ENCODE measurements at regions not wholly inside any gene's neighbourhood (a gene's known extent, or its start where the extent isn't known, plus 50 kb on each side); places are given as distances from the start of the nearest gene placed in this dataset.

DNA sequence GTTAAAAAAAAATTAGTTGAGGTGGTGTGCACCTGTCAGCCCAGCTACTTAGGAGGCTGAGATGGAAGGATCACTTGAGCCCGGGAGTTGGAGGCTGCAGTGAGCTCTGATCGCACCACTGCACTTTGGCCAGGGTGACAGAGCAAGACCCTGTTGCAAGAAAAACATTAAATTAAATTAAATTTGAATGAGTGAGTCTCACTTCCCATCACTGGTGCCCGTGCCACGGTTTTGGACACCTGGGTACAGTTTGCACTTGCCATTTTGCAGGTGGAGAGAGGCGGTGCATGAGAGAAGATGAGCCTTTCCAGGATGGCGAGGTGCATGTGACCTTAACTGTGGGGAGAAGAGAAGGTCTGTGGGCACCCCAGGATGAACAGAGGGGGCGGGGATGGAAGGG is 60.3 kb upstream of the ZNF536 start:
- H3F3A ChIP-seq (ENCODE audit: insufficient read depth, low read length) = no peaks in the 10 kb centered on the region
- H4K20me1 ChIP-seq (ENCODE audit: insufficient read depth, low read length) = no peaks in the 10 kb centered on the region
- no peak for TF ChIP-seq EZH2 (optimal IDR thresholded peaks at IDR 0.05; ENCODE audit: low read depth, low read length)
- no peak for TF ChIP-seq EZH2phosphoT487 (IDR thresholded peaks at IDR 0.05; ENCODE audit: low read length)
- TF ChIP-seq, protein P1, sequence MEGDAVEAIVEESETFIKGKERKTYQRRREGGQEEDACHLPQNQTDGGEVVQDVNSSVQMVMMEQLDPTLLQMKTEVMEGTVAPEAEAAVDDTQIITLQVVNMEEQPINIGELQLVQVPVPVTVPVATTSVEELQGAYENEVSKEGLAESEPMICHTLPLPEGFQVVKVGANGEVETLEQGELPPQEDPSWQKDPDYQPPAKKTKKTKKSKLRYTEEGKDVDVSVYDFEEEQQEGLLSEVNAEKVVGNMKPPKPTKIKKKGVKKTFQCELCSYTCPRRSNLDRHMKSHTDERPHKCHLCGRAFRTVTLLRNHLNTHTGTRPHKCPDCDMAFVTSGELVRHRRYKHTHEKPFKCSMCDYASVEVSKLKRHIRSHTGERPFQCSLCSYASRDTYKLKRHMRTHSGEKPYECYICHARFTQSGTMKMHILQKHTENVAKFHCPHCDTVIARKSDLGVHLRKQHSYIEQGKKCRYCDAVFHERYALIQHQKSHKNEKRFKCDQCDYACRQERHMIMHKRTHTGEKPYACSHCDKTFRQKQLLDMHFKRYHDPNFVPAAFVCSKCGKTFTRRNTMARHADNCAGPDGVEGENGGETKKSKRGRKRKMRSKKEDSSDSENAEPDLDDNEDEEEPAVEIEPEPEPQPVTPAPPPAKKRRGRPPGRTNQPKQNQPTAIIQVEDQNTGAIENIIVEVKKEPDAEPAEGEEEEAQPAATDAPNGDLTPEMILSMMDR (IDR thresholded peaks at IDR 0.05; ENCODE audit: low read length) = no peak
- H3K4me3 ChIP-seq (ENCODE audit: low read length) = no peak overlapping the region
- H3K36me3 ChIP-seq (replicated peaks; ENCODE audit: insufficient read depth, low read length) = no peaks in the 10 kb centered on the region
- H3K9me3 ChIP-seq (replicated peaks; ENCODE audit: insufficient read depth, low read length) = no peaks in the 10 kb centered on the region
- H3K27ac ChIP-seq (ENCODE audit: low read length) = no peak overlapping the region
- no peak for DNase-seq
- H3K79me2 ChIP-seq (ENCODE audit: low read length) = no peaks in the 10 kb centered on the region
- no peak overlapping the region for H2AFZ ChIP-seq (ENCODE audit: low read length)
- H3K9me2 ChIP-seq (replicated peaks; ENCODE audit: insufficient read depth, low read length) = no peaks in the 10 kb centered on the region
- H3K9ac ChIP-seq (ENCODE audit: low read length) = no peak overlapping the region
- peaks cover 60% of the 10 kb centered on the region for H3K27me3 ChIP-seq (replicated peaks; ENCODE audit: insufficient read depth, low read length)
- H3K4me1 ChIP-seq (ENCODE audit: low read length) = no peaks in the 10 kb centered on the region
- H3K4me2 ChIP-seq (ENCODE audit: low read depth, low read length) = no peak overlapping the region

DNA sequence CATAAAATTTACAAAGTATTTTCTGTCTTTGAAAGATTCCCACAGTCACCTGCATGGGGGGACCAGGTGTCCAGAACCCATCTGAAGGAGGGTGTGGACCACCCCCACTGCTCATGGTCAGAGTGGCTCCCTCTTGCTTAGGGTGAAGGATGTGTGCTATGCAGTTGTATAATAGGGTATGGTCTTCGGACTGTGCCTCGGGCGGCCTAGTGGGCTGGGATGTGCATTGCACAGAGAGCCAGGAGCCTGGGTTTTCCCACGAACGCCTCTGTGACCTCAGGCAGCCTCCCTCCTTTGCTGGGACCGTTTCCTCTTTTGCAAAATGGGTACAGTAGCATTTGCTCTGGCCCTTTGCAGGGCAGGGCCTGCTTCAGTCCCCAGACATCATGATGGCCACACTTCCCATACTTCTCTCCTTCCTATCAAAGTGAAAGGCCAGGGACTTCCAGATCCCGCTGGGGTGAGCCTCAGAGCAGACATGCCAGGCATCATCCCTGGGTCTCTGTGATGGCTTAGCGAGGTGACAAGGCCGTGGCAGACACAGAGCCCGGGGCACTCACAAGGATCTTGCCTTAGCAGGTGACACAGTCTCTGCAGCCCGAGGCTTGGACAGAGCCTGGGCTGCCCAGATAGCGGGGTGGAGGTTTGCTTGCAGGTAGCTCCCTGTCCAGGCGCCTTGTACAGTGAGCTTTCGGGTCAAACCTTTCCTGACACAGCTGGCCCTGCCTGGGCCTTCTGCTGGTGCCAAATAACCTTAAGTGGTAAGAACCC is 59.4 kb upstream of the ZNF536 start:
- no peak overlapping the region for H3K4me3 ChIP-seq (ENCODE audit: low read length)
- H3K36me3 ChIP-seq (replicated peaks; ENCODE audit: insufficient read depth, low read length) = no peaks in the 10 kb centered on the region
- no peak overlapping the region for H3K4me2 ChIP-seq (ENCODE audit: low read depth, low read length)
- H3F3A ChIP-seq (ENCODE audit: insufficient read depth, low read length) = no peaks in the 10 kb centered on the region
- H3K79me2 ChIP-seq (ENCODE audit: low read length) = no peaks in the 10 kb centered on the region
- no peak for TF ChIP-seq EZH2phosphoT487 (IDR thresholded peaks at IDR 0.05; ENCODE audit: low read length)
- TF ChIP-seq EZH2 (optimal IDR thresholded peaks at IDR 0.05; ENCODE audit: low read depth, low read length) = no peak
- TF ChIP-seq, protein P1 (IDR thresholded peaks at IDR 0.05; ENCODE audit: low read length) = no peak
- no peaks in the 10 kb centered on the region for H3K9me2 ChIP-seq (replicated peaks; ENCODE audit: insufficient read depth, low read length)
- no peak overlapping the region for H2AFZ ChIP-seq (ENCODE audit: low read length)
- no peak overlapping the region for H3K27ac ChIP-seq (ENCODE audit: low read length)
- no peaks in the 10 kb centered on the region for H3K9me3 ChIP-seq (replicated peaks; ENCODE audit: insufficient read depth, low read length)
- no peak for DNase-seq
- no peak overlapping the region for H3K9ac ChIP-seq (ENCODE audit: low read length)
- H3K27me3 ChIP-seq (replicated peaks; ENCODE audit: insufficient read depth, low read length) = peaks cover 59% of the 10 kb centered on the region
- H4K20me1 ChIP-seq (ENCODE audit: insufficient read depth, low read length) = no peaks in the 10 kb centered on the region
- no peaks in the 10 kb centered on the region for H3K4me1 ChIP-seq (ENCODE audit: low read length)

DNA sequence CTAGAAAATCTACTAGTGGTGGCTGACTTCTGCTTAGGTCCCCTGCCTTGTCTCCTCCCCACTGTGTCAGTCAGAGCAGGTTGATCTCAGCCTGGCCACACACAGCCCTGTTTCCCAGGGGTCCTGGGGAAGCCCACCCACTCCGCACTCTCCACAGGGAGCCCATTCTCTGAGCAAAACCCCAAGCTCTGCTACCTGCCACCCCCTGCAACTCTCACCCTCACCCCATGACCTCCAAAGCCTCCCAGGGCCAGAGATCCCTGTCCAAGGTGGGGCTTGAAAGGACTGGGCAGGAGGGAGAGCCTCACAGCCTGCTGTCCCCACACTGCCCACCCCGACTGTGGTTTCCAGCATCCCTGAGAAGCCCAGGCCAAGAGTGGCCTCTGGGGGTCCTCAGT is 58.8 kb upstream of the ZNF536 start:
- H3K36me3 ChIP-seq (replicated peaks; ENCODE audit: insufficient read depth, low read length) = no peaks in the 10 kb centered on the region
- no peaks in the 10 kb centered on the region for H3K4me1 ChIP-seq (ENCODE audit: low read length)
- H3F3A ChIP-seq (ENCODE audit: insufficient read depth, low read length) = no peaks in the 10 kb centered on the region
- H3K4me3 ChIP-seq (ENCODE audit: low read length) = no peak overlapping the region
- TF ChIP-seq EZH2phosphoT487 (IDR thresholded peaks at IDR 0.05; ENCODE audit: low read length) (no peak), EZH2 (optimal IDR thresholded peaks at IDR 0.05; ENCODE audit: low read depth, low read length) (no peak)
- TF ChIP-seq, protein P1 (IDR thresholded peaks at IDR 0.05; ENCODE audit: low read length) = no peak
- H3K9ac ChIP-seq (ENCODE audit: low read length) = no peak overlapping the region
- no peaks in the 10 kb centered on the region for H4K20me1 ChIP-seq (ENCODE audit: insufficient read depth, low read length)
- no peak overlapping the region for H2AFZ ChIP-seq (ENCODE audit: low read length)
- no peaks in the 10 kb centered on the region for H3K9me3 ChIP-seq (replicated peaks; ENCODE audit: insufficient read depth, low read length)
- no peak for DNase-seq
- H3K4me2 ChIP-seq (ENCODE audit: low read depth, low read length) = no peak overlapping the region
- no peaks in the 10 kb centered on the region for H3K79me2 ChIP-seq (ENCODE audit: low read length)
- H3K9me2 ChIP-seq (replicated peaks; ENCODE audit: insufficient read depth, low read length) = no peaks in the 10 kb centered on the region
- H3K27ac ChIP-seq (ENCODE audit: low read length) = no peak overlapping the region
- H3K27me3 ChIP-seq (replicated peaks; ENCODE audit: insufficient read depth, low read length) = peaks cover 59% of the 10 kb centered on the region

Data from MM.1S (cell line).